CD4-positive, alpha-beta T cell treated with Interleukin-17A for 1 hour (primary cell): ENCODE measurements at regions not wholly inside any gene's neighbourhood (a gene's known extent, or its start where the extent isn't known, plus 50 kb on each side); places are given as distances from the start of the nearest gene placed in this dataset.
"Not testable (repeated sequence)": the region's sequence is repeated elsewhere in the genome, so short reads cannot be mapped to it uniquely, and the experiment has no call there.

Experiments used
- DNase-seq: peaks from one replicate; pipeline ENCODE4 v3.0.0-alpha.2; 2020

- DNase-seq = no peak
Measured at GRCh38 chr11:97033178-97033577, 643.4 kb downstream of the JRKL start.

- no peak for DNase-seq
Measured at GRCh38 chr11:97048481-97048880, 658.7 kb downstream of the JRKL start.

- DNase-seq = no peak
Measured at GRCh38 chr11:97060184-97060583, 670.4 kb downstream of the JRKL start.

DNA sequence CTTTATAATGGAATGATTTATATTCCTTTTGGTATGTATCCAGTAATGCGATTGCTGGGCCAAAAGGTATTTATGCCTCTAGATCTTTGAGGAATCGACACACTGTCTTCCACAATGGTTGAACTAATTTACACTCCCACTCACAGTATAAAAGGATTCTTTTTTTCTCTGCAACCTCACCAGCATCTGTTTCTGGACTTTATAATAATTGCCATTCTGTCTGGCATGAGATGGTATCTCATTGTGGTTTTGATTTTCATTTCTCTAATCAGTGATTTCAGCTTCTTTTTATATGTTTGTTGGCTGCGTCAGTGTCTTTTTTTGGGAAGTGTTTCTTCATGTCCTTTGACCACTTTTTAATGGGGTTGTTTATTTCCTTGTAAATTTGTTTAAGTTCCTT lies 679.3 kb downstream of the JRKL start:
- no peak for DNase-seq

- DNase-seq = no peak
Measured at GRCh38 chr11:97072420-97072819, 682.6 kb downstream of the JRKL start.

- not testable (repeated sequence) for DNase-seq
Measured at GRCh38 chr11:97076666-97077065, 686.9 kb downstream of the JRKL start.

DNA sequence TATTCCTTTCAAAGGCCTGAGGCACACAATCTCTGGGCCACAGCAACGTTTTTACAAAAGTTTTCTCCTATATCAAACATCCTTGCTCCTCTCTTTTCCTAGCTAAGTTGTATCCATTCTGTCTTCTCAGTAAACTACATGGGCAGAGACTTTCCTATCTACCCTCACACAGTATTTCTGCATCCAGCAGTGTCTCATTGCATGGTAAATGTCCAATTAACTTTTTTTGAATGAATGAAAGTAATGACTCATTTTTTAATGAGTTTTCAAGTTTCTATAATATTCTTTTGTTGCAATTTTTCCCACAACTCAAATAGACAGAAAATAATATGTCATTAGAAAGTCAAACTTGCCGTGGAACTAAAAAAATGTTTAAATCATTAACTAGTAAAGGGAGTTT lies 688.6 kb downstream of the JRKL start:
- no peak for DNase-seq

GRCh38 chr11:97079244-97079643 lies 689.4 kb downstream of the JRKL start:
- DNase-seq = no peak

DNA sequence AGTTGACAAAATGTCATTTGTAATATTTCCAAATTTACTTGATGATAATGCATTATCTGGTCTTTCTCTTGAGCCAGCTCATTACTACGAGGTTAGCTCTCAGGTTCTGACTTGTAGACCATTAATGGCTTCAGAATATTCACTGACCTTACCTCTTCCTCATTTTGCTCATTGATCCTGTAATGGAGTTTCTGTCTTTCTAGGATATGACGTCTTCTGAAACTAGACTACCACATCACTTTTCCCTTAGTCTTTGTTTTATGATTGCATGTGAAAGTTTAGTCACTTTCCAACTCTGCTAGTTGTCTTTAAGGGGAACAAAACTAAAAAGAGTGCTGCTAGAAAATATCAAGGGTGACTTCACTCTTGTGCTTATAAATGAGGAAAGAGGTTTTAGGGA lies 697.6 kb downstream of the JRKL start:
- DNase-seq = no peak

DNA sequence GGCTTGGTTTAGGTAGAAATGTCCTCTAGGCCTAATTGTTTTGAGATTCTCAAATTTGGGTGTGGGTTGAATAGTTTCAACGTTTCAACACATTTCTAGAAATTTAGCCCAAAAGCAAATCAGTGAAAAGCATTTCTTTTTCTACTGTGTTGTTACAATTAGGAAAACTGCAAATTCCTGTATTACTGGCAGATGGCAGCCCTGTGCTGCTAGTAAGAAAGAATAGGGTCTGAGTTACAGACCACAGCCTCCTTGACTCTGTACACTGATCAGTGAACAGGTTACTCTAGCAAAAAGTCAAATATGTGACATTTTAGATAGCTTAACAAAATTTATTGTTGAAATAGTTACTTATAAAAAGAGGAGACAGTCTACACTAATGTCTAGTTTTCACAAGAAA lies 703.0 kb downstream of the JRKL start:
- no peak for DNase-seq

DNA sequence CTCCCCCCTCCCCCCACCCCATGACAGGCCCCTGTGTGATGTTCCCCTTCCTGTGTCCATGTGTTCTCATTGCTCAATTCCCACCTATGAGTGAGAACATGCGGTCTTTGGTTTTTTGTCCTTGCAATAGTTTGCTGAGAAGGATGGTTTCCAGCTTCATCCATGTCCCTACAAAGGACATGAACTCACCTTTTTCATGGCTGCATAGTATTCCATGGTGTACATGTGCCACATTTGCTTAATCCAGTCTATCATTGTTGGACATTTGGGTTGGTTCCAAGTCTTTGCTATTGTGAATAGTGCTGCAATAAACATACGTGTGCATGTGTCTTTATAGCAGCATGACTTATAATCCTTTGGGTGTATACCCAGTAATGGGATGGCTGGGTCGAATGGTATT lies 712.4 kb downstream of the JRKL start:
- not testable (repeated sequence) for DNase-seq

DNA sequence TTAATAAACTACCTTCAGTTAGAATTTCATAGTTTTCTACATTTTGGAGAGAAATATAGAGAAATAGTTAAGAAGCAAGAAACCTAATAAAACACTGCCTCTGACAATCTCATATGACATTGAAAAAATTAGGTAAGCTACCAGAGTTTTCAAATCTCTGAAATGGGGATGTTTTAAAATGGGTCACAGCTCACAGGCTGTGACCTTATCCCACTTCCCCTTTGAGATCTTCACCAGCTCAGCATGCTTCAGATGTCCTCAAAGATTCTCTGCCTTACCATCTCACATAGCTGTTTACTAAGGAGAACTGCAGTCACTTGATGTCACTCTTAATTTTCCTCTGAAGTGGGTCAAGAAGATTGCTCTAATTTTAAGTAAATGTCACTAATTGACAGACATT lies 717.8 kb downstream of the JRKL start:
- DNase-seq = no peak

GRCh38 chr11:97109078-97109477 lies 719.3 kb downstream of the JRKL start:
- DNase-seq = no peak

GRCh38 chr11:97110376-97110775 lies 720.6 kb downstream of the JRKL start:
- no peak for DNase-seq

DNA sequence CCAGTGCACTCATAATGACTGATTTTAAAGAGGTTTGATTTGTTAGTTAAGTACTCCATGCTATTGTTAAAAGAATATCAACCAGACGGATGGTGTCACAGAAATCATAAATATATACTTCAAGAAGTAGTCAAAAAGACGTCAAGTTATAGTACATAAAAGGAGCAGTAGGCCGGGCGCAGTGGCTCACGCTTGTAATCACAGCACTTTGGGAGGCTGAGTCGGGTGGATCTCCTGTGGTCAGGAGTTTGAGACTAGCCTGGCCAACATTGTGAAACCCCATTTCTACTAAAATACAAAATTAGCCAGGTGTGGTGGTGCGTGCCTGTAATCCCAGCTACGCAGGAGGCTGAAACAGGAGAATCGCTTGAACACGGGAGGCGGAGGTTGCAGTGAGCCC lies 721.7 kb downstream of the JRKL start:
- DNase-seq = no peak

DNA sequence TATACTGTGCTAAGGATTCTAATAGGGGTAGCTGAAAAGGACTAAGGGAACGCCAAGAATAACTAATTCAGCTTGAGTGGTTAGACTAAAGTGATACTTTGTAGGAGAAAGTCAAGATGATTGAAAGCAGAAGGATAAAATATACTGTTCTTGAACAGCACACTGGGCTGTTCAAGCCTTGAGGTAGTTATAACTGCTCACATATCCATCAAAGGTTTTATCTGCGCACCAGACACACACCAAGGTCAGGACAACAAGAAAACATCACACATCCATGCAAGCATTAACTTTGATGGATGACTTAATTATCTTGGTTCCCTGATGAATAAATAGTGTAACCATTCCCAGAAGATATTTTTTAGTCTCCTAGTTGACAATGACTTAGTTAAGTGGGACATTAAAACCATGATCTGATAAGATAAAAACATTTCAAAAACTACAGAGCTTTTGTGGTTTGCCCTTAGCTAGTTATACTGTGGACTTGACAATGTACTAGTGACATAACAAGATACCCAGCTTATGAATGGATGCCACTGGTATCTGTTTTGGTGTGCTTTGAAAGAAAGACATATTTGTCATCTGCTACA lies 728.9 kb downstream of the JRKL start:
- no peak for DNase-seq

GRCh38 chr11:97123237-97123636 lies 733.4 kb downstream of the JRKL start:
- no peak for DNase-seq

- no peak for DNase-seq
Measured at GRCh38 chr11:97136067-97136466, 746.3 kb downstream of the JRKL start.

- no peak for DNase-seq
Measured at GRCh38 chr11:97140885-97141494, 751.2 kb downstream of the JRKL start.

- DNase-seq = no peak
Measured at GRCh38 chr11:97143463-97143862, 753.6 kb downstream of the JRKL start.

DNA sequence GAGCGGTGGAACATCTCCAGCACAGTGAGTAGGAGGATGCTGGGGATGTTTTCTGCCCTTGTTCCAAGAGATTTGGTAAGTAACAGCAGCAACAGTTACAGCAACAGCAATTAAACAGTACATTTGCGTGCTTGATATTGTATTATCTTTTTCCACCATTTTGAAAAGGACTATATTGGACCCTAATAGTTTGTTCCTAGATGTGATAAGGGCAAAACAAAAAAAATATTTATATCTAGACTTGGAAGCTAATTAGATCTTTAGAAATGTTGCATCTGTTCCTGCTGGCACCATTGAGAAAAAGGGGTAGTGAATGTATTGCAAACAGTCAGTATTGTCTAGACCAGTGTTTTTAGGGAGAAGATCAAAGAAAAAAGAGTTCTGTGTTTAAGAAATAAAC lies 759.9 kb downstream of the JRKL start:
- DNase-seq = no peak

DNA sequence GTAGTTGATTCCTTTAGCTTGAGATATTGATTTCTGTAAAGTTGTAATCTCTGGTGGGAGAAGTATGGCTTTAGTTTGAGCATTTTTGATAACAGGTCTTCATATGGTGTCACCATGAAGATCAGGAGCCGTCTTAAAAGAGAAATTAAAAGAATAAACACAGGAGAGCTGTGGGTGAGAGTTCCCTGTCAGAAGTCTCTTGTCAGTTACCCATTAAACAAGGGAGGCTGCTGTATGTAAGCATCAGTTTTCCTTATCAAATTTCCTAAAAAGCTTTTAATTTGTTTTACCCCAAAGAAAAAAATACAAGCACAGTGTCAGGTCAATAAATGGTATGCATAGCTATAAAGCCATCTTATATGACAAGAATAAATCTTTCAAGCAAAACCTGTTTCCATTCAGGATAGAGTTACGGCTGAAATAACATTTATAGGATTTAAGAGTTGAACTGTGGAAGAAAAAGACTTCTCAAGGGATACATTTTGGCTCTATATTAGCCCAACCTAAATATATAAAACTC lies 767.5 kb downstream of the JRKL start:
- no peak for DNase-seq

DNA sequence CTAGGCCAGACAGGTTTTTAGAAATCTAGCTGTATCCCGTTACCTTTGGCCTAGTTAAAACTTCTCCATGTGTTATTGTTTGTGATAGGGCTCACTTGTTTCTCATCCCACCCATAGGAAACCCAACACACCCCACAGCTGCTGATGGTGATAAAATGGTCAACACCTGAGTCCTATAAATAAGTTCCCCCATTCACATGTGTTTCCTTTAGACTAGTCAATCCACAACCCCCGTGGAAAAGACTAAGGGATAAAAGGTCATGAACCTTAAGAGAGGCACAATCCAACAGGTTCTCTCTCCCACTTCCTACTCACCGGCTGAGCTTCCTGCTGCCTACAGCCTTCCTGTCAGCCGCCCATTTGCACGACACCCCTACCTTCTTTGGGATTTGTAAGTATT lies 768.4 kb downstream of the JRKL start:
- no peak for DNase-seq

GRCh38 chr11:97163631-97164191 lies 773.9 kb downstream of the JRKL start:
- no peak for DNase-seq
